Neuronal stem cell (in vitro differentiated cells): ENCODE measurements at regions not wholly inside any gene's neighbourhood (a gene's known extent, or its start where the extent isn't known, plus 50 kb on each side); places are given as distances from the start of the nearest gene placed in this dataset.

Experiments used
- DNase-seq: peaks from one replicate; pipeline ENCODE4 v3.0.0-alpha.2; 2013; ENCODE audit warnings: low spot score
- H2AFZ ChIP-seq: one replicate; pipeline ENCODE4 v1.6.1; 2013; ENCODE audit warnings: mild to moderate bottlenecking, low read length, inconsistent platforms
- H2AK5ac ChIP-seq: 2 replicates; pipeline ENCODE4 v1.6.1; 2013; ENCODE audit warnings: low read depth, mild to moderate bottlenecking, inconsistent platforms, low read length, moderate library complexity, mixed read lengths
- H2BK120ac ChIP-seq: 2 replicates; pipeline ENCODE4 v1.6.1; 2013; ENCODE audit warnings: low read depth, mild to moderate bottlenecking, inconsistent platforms, low read length, moderate library complexity, mixed read lengths
- H2BK12ac ChIP-seq: one replicate; pipeline ENCODE4 v1.6.1; 2013; ENCODE audit warnings: low read length, inconsistent platforms
- H2BK15ac ChIP-seq: 2 replicates; pipeline ENCODE4 v1.6.1; 2013; ENCODE audit warnings: mild to moderate bottlenecking, low read length, inconsistent platforms, mixed read lengths
- H2BK5ac ChIP-seq: one replicate; pipeline ENCODE4 v1.6.1; 2013; ENCODE audit warnings: inconsistent platforms, mild to moderate bottlenecking, low read length, moderate library complexity
- H3K14ac ChIP-seq: one replicate; pipeline ENCODE4 v1.6.1; 2013; ENCODE audit warnings: low read length, inconsistent platforms
- H3K18ac ChIP-seq: 2 replicates; pipeline ENCODE4 v1.6.1; 2013; ENCODE audit warnings: low read length, inconsistent platforms
- H3K23ac ChIP-seq: 2 replicates; pipeline ENCODE4 v1.6.1; 2013; ENCODE audit warnings: low read depth, mild to moderate bottlenecking, mixed read lengths, low read length, inconsistent platforms; ENCODE audit not compliant: poor library complexity
- H3K27ac ChIP-seq: replicated peaks from 3 replicates; pipeline ENCODE4 v1.5.1; 2013; ENCODE audit warnings: low read length, inconsistent platforms
- H3K27me3 ChIP-seq, 3 experiments: 2 replicates each; pipeline ENCODE4 v1.6.1; 2013; ENCODE audit warnings: low read length in 3 of 3, mild to moderate bottlenecking in 2 of 3, inconsistent platforms in 1 of 3, low read depth in 1 of 3, mixed read lengths in 1 of 3, moderate library complexity in 1 of 3; ENCODE audit not compliant: control insufficient read depth in 3 of 3, insufficient read depth in 3 of 3
- H3K36me3 ChIP-seq, 2 donors: replicated peaks in 1 of 2; 2 replicates each; pipeline ENCODE4 v1.6.1; 2013; ENCODE audit warnings: low read length in 2 of 2; ENCODE audit not compliant: control insufficient read depth in 2 of 2, insufficient read depth in 2 of 2
- H3K4ac ChIP-seq: 2 replicates; pipeline ENCODE4 v1.6.1; 2013; ENCODE audit warnings: inconsistent platforms, mild to moderate bottlenecking, low read length, moderate library complexity
- H3K4me1 ChIP-seq, 2 donors: 1 replicate in 1 of 2; 2 replicates in 1 of 2; pipeline ENCODE4 v1.6.1; 2013; ENCODE audit warnings: low read length in 2 of 2, low read depth in 1 of 2; ENCODE audit not compliant: control insufficient read depth in 2 of 2, insufficient read depth in 1 of 2
- H3K4me2 ChIP-seq: one replicate; pipeline ENCODE4 v1.6.1; 2013; ENCODE audit warnings: mild to moderate bottlenecking, low read length, inconsistent platforms; ENCODE audit not compliant: insufficient read depth, poor library complexity, severe bottlenecking
- H3K4me3 ChIP-seq, 2 donors: 2 replicates each; pipeline ENCODE4 v1.5.1; 2013; ENCODE audit warnings: low read length in 2 of 2, mild to moderate bottlenecking in 2 of 2, inconsistent platforms in 1 of 2, moderate library complexity in 1 of 2
- H3K79me1 ChIP-seq: one replicate; pipeline ENCODE4 v1.6.1; 2013; ENCODE audit warnings: low read depth, mild to moderate bottlenecking, inconsistent platforms, low read length, moderate library complexity
- H3K9ac ChIP-seq: one replicate; pipeline ENCODE4 v1.6.1; 2013; ENCODE audit warnings: mild to moderate bottlenecking, low read depth, low read length, inconsistent platforms; ENCODE audit not compliant: poor library complexity
- H3K9me3 ChIP-seq, 2 donors: replicated peaks in 1 of 2; 2 replicates each; pipeline versions ENCODE3 to v1.6.1; 2013; ENCODE audit warnings: low read length in 2 of 2, mild to moderate bottlenecking in 2 of 2, inconsistent platforms in 1 of 2, low read depth in 1 of 2, mixed read lengths in 1 of 2, moderate library complexity in 1 of 2; ENCODE audit not compliant: control insufficient read depth in 2 of 2, insufficient read depth in 1 of 2
- H4K8ac ChIP-seq: one replicate; pipeline ENCODE4 v1.6.1; 2013; ENCODE audit warnings: low read depth, mild to moderate bottlenecking, inconsistent platforms, low read length, moderate library complexity
- H4K91ac ChIP-seq: one replicate; pipeline ENCODE4 v1.6.1; 2013; ENCODE audit warnings: low read length, low read depth, mild to moderate bottlenecking, inconsistent platforms; ENCODE audit not compliant: poor library complexity
- WGBS, 2 donors: extraction: QIAGEN DNeasy Blood & Tissue Kit; methylation state at CpG; one replicate each; pipeline ENCODE4 v1.1.7; 2013; ENCODE audit warnings: missing lambda C conversion rate in 2 of 2, mixed read lengths in 1 of 2; ENCODE audit not compliant: insufficient read length in 2 of 2, insufficient replicate concordance in 1 of 2; ENCODE audit errors: extremely low coverage in 2 of 2; 5-methylcytosine and 5-hydroxymethylcytosine counted together

GRCh38 chr3:145224886-145225285, 936.1 kb downstream of the PLOD2 start:
- H3K18ac ChIP-seq, result no peak overlapping the region

GRCh38 chr3:145243875-145244274, 917.1 kb downstream of the PLOD2 start:
- H3K9ac ChIP-seq, result no peak overlapping the region
- no peak overlapping the region for H2BK5ac ChIP-seq
- no peak overlapping the region for H2BK12ac ChIP-seq
- H3K14ac ChIP-seq, result no peak overlapping the region
- no peak overlapping the region for H2BK120ac ChIP-seq
- no peaks in the 10 kb centered on the region for H3K4me1 ChIP-seq
- no peak overlapping the region for H2AK5ac ChIP-seq
- H3K27me3 ChIP-seq, result no peaks in the 10 kb centered on the region
- no peaks in the 10 kb centered on the region for H3K79me1 ChIP-seq
- H2AFZ ChIP-seq, result no peak overlapping the region
- H3K9me3 ChIP-seq, result peaks cover 0 to under 1% of the 10 kb centered on the region in 2 donors
- no peak overlapping the region for H2BK15ac ChIP-seq
- H3K4me2 ChIP-seq, result no peak overlapping the region
- no peak overlapping the region for H4K8ac ChIP-seq
- no peak for DNase-seq
- no peak overlapping the region for H3K4ac ChIP-seq
- H3K23ac ChIP-seq, result no peak overlapping the region
- H3K18ac ChIP-seq, result no peak overlapping the region
- H3K4me3 ChIP-seq, result no peak overlapping the region
- H3K36me3 ChIP-seq, result no peaks in the 10 kb centered on the region
- no peak overlapping the region for H3K27ac ChIP-seq
- no peak overlapping the region for H4K91ac ChIP-seq

More at GRCh38 chr3:145224886-145225285, 936.1 kb downstream of the PLOD2 start:
- no CpG with 5 or more reads among the region's 1 CpG for WGBS, 2 donors
- Histone ChIP-seq H2BK15ac (no peak overlapping the region), H3K23ac (no peak overlapping the region), H3K9me3 (no peaks in the 10 kb centered on the region), H4K91ac (no peak overlapping the region), H3K4me2 (no peak overlapping the region), H2AFZ (no peak overlapping the region), H3K4me1 (no peaks in the 10 kb centered on the region), H3K14ac (no peak overlapping the region), H2AK5ac (no peak overlapping the region), H3K4me3 (no peak overlapping the region), H2BK120ac (no peak overlapping the region), H3K27me3 (no peaks in the 10 kb centered on the region), H2BK12ac (no peak overlapping the region), H3K4ac (no peak overlapping the region), H3K9ac (no peak overlapping the region), H4K8ac (no peak overlapping the region), H3K79me1 (no peaks in the 10 kb centered on the region), H2BK5ac (no peak overlapping the region), H3K36me3 (no peaks in the 10 kb centered on the region), H3K27ac (no peak overlapping the region)
- DNase-seq, result no peak

- peak overlapping the region; percentile 72 for H2AFZ ChIP-seq
- no CpG with 5 or more reads among the region's 1 CpG for WGBS, 2 donors
- H2BK12ac ChIP-seq, result no peak overlapping the region
- H3K4me2 ChIP-seq, result no peak overlapping the region
- no peak overlapping the region for H2BK5ac ChIP-seq
- no peaks in the 10 kb centered on the region for H3K27me3 ChIP-seq
- H2BK120ac ChIP-seq, result no peak overlapping the region
- H4K8ac ChIP-seq, result no peak overlapping the region
- no peak overlapping the region for H3K23ac ChIP-seq
- DNase-seq, result no peak
- no peak overlapping the region for H3K14ac ChIP-seq
- no peak overlapping the region for H2AK5ac ChIP-seq
- no peak overlapping the region for H3K18ac ChIP-seq
- H3K79me1 ChIP-seq, result no peaks in the 10 kb centered on the region
- no peaks in the 10 kb centered on the region for H3K36me3 ChIP-seq
- H3K27ac ChIP-seq, result no peak overlapping the region
- no peaks in the 10 kb centered on the region for H3K4me1 ChIP-seq
- H3K9me3 ChIP-seq, result peaks cover 0 to 5% of the 10 kb centered on the region in 2 donors
- H3K9ac ChIP-seq, result no peak overlapping the region
- no peak overlapping the region for H2BK15ac ChIP-seq
- no peak overlapping the region for H3K4ac ChIP-seq
- no peak overlapping the region for H4K91ac ChIP-seq
- H3K4me3 ChIP-seq, result no peak overlapping the region
Measured at GRCh38 chr3:145244327-145244726, 916.7 kb downstream of the PLOD2 start.

- Histone ChIP-seq H3K4me1 (no peaks in the 10 kb centered on the region), H4K91ac (no peak overlapping the region), H2BK120ac (no peak overlapping the region), H3K4me3 (no peak overlapping the region), H3K27me3 (no peaks in the 10 kb centered on the region), H3K36me3 (no peaks in the 10 kb centered on the region), H3K14ac (no peak overlapping the region), H2AFZ (no peak overlapping the region), H3K9me3 (peaks cover 0 to 8% of the 10 kb centered on the region in 2 donors), H2AK5ac (no peak overlapping the region), H3K27ac (no peak overlapping the region), H2BK12ac (no peak overlapping the region), H2BK15ac (no peak overlapping the region), H4K8ac (no peak overlapping the region), H3K9ac (no peak overlapping the region), H3K4ac (no peak overlapping the region), H3K18ac (no peak overlapping the region), H2BK5ac (no peak overlapping the region), H3K23ac (no peak overlapping the region), H3K4me2 (no peak overlapping the region), H3K79me1 (no peaks in the 10 kb centered on the region)
- no CpG with 5 or more reads among the region's 1 CpG for WGBS, 2 donors
- no peak for DNase-seq
Measured at GRCh38 chr3:145246291-145246690, 914.7 kb downstream of the PLOD2 start.
